GM19372 (cell line): ENCODE measurements at regions not wholly inside any gene's neighbourhood (a gene's known extent, or its start where the extent isn't known, plus 50 kb on each side); places are given as distances from the start of the nearest gene placed in this dataset.

Experiments
- ATAC-seq: cut with Tn5 transposase; IDR thresholded peaks from one replicate; pipeline ENCODE4 v1.9.1; 2021; ENCODE audit warnings: mild to moderate bottlenecking, low read depth, moderate library complexity; ENCODE audit not compliant: unreplicated experiment

DNA sequence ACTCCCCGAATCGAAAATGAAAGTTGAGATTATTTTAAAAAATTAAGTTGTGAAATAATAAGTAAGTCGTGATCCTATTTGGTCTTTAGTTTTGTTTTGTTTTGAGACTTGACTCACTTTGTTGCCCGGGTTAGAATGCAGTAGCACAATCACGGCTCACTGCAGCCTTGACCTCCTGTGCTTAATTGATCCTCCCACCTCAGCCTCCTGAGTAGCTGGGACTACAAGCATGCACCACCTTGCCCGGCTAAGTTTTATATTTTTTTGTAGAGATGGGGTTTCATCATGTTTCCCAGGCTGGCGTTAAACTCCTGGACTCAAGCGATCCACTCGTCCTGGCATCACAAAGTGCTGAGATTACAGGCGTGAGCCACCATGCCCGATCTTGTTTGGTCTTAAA is 326.2 kb downstream of the MYCN start:
- ATAC-seq, result no peak

DNA sequence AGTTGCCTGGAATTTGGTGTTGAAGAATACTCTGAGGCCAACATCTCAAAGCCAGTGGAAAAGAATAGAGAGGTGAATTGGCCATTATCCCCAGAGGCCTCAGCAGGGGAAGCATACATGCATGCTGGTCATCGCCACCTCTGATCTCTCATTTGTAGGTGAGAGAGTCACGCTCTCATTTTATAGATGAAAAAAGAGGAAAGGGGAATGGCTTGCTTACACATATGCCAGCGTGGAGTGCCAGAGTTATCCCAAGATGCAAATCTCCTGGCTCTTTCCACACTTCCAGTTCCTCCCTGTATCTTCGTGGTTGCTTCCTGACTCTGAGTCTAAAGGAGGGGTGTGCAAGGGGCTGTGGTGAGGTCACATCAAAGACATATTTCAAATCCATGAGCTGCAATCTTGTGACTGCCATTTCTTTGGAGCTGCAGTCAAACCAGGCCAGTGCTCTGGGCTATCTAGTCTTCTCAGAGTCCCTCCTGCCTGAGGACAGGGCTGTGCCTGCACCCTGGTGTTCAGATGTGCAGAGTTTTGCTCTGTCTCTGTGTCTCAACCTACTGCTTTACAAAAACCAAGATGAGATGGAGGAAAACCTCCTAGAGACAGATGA is 324.7 kb downstream of the MYCN start:
- no peak for ATAC-seq

DNA sequence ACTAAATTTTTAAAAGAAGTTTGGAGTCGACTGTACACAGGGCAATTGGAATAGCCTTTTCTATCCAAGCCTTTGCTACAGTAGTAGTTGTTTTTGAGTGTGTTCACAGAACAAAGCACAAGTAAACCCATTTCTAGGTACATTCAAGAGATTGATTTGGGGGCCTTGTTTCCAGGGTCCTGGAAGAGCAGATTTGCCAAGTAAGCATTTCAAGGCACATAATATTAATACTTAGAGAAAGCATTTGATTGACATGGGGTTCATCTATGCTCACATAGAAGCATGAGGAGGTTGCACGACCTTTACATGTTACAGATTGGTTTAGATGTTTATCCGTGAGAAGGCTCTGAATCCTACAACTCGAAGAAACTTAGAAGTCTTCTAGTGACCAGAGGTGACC is 324.1 kb downstream of the MYCN start:
- ATAC-seq, result no peak

DNA sequence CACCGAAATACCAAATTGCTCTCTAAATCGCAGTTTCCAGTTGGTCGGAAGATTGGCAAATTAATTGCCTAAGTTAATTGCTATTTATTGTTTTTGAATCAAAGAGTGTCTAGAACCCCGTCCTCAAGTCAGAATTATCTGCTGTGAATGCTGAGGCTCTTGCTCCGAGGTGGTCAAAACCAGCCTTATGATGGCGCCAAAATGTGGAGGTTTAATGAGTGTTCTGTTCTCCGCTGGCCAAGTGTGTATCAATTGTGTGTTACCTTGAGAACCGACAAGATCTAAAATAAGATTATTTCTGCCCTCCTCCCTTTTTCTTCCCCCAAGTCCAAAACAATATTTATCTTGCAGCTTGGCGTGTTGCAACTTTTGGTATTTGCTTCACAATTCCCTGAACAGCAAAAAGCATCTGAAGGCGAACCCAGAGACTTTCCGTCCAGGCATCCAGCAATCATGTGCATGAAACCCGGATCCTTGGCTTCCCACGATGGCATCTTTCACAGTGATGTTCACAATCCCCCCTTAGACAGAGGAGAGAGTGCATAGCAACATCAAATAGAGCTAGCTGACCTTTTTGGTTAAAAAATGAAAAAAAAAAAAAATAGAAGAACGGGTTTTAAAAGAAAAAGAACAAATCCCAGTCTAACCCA is 323.0 kb downstream of the MYCN start:
- no peak for ATAC-seq

DNA sequence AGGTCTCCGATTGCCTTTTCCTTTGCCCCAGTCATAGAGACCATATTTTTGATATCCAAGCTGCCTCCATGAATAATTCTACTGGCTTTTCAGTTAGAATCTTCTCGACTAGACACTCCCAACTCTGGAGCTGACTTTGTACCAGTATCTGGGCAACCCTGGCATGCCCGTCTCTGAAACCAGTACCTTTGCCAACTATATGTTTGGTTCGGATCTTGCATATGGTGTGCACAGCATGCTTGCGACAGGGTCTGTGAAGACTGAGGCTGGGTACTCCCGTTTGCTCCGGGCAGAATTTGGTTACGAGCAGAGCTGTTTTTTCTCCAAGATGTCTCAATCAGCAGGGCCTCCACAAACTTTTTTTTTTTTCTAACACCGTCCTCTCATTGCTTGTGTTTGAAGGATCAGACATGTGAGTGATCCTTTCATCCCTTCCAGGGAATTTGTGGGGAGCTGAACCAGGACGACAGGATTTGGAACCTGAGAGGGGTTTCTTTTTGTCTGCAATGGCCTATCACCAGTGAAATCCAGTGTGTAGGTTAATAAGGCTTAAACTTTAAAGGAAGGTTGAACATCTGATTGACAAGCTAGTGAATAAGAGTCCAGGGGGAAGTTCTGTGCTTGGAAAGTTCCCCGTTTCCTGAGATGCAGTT is 322.3 kb downstream of the MYCN start:
- ATAC-seq, result no peak

DNA sequence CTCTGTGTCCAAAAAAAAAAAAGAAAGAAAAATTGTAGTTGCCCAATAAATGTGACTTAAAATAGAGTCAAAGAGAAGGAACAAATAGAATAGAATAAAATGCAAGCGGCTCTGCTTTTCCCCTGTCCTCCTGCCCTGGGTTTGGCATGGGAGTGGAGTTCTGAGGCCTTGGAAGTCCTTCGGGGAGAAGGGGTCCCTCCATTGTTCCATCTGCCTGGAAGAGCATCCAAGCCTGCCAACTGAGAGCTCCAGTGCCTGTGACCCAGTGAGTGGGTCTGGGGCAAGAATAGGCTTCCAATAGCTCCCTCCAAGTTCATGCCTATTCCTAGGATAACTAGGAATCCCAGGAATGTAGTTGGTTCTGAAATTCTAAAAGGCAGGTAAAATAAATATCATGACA is 321.4 kb downstream of the MYCN start:
- no peak for ATAC-seq

DNA sequence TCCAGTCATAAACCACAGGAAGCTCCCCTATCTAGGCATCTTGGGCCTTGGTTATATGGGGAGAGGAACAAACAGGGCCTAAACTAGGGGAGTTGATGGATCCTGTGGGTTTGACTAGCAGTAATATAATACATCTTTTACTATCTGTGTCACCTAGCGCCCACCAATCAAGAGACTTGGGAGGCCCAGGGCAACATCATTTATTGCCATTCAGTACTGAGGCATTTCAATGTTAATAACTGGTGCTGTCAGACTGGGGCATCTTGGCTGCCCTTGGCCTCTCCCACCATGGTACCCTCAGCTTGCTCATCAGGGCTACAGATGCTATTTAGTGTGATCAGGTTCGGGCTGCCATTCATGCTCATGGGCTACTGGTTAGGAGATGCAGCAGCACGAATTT is 320.7 kb downstream of the MYCN start:
- no peak for ATAC-seq

DNA sequence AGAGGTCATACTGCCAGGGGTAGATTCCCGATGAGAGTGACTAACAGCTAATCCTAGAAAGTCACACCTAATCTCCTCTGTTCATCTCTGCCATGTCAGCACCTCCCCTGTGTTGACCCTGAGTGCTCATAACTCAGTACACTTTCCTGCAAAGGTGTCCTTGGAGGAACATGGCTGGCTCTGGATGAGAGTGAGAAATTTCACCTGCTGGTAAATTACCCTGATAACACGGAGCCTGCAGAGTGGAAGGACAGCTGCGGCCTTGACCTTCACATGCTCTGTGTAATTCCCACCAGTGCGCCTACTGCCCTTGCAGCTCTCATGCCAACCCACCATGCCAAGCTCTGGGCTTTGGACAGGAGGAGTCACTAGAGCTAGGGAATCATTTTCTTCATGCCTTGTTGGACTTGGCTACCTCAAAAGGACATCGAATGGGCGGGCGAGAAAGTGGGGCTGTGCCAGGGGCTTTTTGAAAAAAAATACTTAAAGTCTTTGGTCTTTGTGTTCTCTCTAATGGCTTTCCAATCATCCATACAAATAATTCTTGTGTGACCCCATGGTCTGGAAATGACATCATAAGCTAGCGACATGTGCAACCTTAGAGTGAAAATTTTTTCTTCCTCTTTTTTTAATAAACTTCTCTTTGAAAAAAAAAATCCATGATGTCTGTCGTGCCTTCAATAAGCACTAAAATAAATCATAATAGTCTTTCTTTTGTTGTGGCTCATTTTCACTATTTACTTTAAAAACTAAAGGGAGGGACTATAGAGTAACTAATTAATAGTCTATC is 319.9 kb downstream of the MYCN start:
- no peak for ATAC-seq

DNA sequence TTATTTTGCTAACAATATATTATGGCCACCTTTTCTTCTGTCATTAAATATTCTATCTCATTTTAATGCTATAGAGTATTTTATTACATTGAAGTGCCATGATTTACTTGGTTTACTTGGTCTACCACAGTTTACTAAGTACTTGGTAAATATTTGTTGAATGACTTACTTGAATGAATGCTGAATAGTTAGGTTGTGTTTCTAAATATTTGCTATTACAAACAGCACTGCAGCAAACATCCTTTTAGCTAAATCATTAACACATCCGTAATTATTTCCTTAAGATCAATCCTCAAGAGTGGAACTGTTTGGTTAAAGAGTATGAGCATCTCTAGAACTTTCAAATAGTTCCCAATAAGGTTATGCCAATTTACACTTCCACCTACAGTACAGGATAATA is 318.7 kb downstream of the MYCN start:
- no peak for ATAC-seq

DNA sequence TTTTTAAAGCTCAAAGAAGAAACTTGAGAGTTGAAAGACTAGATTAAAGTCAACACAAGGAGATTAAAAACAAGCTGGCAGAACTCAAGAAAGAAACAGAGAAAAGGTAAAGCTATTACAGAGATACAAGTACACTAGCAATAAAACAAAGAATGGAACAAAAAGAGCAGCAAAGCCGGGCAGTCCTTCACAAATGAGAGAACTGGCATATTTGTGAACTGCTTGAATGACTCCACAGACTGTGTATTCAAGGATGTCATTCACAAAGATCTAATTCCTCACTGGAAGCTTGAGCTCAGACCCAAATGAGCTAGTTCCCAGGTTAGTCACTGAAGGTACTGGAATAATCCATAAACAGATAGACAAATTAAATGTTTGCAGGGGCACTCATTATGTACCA is 318.0 kb downstream of the MYCN start:
- ATAC-seq, result no peak

DNA sequence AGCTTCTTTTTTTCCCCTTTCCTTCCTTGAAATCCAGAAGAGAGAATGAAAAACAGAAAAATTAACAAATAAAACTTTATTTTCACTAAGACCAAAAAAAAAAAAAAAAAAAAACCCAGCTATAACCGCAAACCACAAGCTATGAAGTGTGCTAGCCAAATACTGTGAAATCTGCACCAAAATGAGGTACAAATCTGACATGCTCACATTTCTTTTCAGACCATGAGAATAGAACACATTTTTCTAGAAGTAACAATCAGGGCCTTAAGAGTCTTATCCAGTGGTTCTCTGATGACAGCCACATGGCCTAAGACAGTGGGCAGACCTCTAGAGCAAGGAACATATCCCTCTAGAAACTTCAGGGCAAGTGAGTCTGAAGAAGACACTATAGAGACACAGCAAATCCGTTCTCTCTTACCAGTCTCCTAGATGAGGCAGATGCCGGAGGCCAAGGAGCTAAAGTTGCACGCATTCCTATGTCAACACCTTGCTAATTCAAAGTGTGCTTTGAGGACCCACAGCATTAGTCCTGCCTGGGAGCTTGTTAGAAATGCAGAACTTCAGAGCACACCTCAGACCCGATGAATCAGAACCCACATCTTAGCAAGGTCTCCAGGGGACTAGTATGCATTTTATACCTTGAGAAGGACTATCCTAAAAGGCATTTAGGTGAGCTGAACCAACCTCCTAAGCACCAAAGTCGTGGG is 317.1 kb downstream of the MYCN start:
- ATAC-seq, result no peak

DNA sequence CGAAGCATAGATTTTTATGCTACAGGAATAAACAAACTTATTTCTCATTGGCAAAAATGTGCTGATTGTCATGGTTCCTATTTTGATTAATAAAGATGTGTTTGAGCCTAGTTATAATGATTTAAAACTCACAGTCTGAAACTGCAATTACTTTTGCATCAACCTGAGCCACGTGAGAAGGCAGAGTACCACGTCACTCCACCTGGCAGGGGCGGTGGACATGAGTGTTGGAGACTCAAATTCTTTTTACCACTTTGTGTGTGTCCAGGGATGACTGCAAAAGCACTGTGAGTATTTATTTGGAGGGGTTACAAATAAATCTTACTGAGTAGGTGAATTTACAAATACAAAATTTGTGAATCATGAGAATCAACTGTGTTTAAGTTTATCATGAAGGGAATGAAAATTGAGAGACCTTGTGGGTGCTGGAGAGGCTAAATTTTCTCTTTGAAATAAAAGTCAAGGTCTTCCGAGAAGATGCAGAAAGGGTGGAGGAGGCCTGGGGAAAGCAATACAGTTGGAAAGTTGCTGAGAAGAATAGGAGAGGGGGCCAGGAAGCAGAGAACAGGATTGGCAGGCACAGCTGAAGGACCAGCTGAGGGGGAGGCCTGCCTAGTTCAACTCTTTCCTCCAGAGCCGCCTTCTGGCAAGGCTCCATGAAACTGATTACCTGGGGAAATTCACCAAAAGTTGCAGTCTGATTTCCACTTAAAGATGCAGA is 316.4 kb downstream of the MYCN start:
- ATAC-seq, result no peak

DNA sequence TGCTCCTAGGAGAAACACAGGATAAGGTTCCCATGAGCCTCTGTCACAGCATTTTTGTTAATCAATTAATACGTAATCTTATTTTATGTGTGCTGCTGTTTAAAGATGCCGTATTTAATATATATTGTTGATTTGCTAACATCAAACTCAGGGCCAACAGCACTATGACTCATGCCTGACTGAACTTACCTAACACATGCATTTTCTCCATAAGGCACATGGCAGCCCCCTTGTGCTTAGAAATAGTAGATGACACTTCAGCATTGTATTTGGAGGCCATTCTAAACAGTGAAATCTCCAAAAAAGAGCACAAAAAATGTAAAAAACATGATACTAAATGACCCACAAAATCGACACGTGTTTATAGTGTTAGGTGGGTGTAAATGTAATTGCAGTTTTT is 314.8 kb downstream of the MYCN start:
- ATAC-seq, result no peak

DNA sequence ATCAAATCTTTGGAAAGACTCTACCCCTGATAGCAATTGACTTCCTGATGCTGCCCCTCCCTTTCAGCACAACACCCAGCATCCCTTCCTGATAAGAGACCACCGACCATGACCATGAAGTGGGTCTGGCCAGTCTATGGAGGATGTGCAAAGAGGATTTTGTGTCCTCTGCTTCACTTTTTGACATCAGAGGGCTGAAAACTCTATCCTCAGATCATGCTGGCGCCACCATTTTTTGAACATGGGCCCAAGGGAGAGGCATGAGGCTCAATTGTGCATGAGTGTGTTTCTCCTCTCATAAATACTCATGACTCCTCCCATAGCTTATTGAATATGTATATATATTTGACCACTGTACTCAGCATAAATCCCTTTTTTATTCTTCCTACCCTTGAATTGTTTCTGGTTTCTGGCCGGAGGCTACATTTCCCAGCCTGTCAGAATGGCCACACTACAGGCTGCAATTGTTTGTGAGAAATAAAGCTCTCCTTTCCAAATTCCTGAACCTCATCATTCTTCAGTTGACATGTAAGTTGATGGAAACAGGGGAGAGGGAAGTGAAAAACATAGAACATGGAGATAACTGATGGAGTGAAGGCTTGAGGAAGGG is 314.1 kb downstream of the MYCN start:
- no peak for ATAC-seq

DNA sequence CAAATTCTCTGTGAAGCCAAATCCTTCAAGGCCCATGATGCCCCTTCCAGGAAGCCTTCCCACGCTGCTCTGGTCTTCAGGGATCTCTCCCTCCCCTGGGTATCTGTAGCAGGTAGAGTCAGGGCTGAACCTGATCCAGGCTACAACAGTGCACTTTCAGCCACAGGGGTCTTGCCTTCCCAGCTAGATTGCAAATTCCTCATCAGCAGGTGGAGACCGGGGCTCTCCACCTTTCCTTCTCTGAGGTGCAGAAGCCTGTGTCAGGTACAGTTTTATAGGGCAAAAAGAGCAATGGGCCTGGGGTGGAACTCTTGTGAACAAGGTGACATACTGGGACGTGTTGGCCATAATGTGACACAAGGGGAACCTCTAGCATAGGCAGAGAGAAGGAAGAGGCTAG is 312.9 kb downstream of the MYCN start:
- no peak for ATAC-seq

DNA sequence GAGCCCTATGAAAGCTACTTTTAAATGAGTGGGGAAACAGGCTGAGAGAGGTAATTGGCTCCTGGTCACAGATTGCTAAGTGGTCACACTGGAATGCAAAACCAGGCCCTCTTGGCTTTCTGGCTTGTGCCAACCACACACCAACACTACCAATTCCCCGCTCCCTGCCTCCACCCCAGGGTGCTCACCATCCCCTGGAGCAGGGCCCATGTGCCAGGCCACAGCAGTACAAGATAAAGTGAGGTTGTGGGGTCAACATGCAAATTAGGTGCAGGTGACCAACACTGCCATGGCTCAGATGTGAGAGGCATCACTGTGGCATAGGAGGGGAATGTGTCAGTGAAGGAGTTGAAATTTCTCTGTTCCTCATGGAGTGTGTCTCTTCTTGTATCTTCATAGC is 312.5 kb downstream of the MYCN start:
- no peak for ATAC-seq

DNA sequence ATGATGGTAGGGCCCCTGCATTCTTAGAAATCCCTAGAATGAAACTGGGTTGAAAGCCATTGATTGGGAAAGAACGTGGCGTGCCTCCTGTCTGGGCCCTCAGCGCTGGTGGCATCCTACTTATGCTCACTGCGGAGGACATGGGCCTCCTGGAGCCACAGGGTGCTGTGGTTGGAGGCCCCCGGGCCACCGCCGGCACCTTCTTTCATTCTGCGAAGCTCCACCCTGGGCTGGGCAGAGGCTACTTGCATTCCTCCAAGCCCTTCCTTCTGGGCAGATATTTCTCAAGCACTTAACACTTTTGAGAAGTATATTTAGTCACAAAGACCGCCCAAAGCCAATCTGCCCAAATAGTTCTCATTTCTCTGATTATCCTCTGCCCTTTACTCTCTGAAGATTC is 311.9 kb downstream of the MYCN start:
- ATAC-seq, result no peak

DNA sequence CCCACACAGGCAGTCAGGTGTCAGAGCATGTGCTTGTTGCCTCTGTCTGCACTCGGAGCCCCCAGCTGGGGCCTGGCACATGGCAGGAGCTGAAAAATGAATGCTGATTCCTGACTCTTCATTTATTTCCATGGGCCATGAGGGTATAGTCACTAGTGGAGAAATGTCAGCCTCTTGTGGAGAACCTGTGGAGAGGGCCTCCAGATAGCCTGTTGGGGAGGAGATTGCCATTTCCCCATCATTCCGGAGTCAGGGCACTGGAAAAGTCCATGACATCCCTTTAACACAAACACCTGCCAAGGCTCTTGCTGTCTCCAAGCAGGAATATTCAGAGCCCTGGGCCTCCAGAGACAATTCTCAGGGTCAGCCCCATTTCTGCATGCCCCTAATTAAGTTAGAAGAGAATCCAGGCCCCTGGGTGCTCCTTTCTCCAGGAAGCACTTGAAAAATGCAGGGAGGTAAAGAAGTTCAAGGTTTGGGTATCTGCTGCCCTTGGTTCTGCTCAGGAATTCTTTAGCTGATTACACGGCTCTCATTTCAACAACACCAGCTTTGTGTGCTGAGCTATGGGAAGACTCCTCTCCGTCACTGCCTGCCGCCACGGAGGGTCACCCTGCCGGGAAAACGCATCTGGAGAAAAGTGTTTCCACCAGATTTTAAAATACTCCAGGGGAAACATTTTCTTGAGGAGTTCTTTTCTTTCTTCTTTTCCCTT is 311.3 kb downstream of the MYCN start:
- ATAC-seq, result no peak

DNA sequence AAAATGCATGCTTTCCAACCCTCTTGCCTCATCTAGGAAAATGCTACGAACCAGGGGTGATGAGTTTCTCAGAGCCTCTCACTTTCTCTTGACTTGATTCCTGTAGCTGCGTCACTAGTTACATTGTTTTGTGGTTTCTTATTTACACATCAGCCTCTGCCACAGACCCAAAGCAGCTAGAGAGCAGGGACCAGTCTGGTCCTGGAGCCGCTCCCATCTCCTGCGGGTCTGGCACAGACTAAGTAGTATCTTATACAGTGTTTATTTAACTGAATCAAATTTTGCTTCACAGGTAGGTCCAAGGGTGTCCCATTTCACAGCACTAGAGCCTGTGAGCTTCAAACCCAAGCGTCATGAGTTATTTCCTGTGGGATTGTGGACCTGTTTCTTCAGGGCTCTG is 310.5 kb downstream of the MYCN start:
- ATAC-seq, result no peak
